NCI-H460 (cell line): ENCODE measurements at regions not wholly inside any gene's neighbourhood (a gene's known extent, or its start where the extent isn't known, plus 50 kb on each side); places are given as distances from the start of the nearest gene placed in this dataset.
A peak's percentile ranks its signal among the peaks of the same experiment; 100 is the strongest.
"Not testable (repeated sequence)": the region's sequence is repeated elsewhere in the genome, so short reads cannot be mapped to it uniquely, and the experiment has no call there.

ENCODE experiments used
- DNase-seq: peaks from one replicate; pipeline ENCODE4 v3.0.0-alpha.2; 2016; ENCODE audit warnings: low read depth; ENCODE audit errors: extremely low read depth

- peak; percentile 55 for DNase-seq
Observed at GRCh38 chr1:99496067-99496466, 149.8 kb upstream of the PALMD start.

- no peak for DNase-seq
Observed at GRCh38 chr1:99497690-99498089, 148.2 kb upstream of the PALMD start.

GRCh38 chr1:99500541-99500940 is 145.4 kb upstream of the PALMD start:
- DNase-seq: no peak

- no peak for DNase-seq
Observed at GRCh38 chr1:99501871-99502270, 144.0 kb upstream of the PALMD start.

DNA sequence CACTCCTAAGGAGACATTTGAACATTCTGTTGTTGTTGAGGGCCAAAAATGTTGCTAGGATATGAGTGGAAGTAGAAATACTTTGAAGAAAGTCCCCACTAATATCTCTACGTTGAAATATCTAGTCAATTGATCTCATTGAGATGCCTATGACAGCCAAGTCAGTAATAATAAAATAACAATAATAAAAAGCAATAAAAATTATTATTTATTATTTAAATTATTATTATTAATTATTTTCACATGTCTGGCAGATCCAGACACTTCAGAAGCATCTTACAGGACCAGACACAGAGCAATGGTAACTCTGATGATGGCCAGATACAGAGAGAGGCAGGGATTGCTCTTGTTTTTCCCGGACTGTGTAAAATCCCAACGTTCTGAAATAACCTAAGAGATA is 143.5 kb upstream of the PALMD start:
- DNase-seq: no peak

DNA sequence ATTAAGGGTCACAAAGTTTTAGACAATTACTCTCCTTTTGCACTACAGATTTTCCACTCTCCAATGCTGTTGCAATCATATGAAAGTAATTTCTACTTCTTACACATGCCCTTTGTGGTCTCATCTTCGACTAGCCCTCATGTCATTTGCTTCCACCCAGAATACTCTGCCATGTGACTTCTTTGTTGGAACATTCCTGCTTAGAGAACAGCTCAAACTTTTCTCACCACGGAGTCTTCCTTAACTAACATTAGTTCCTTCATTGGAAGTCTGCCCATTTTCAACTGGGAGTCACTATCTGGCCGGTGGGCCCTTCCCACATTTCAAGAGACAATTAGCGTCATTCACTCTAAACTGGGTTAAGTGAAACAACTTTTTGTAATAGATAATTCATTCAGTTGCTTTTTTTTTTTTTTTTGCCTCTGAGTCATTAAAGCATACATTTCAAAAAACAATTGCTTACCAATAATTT is 142.6 kb upstream of the PALMD start:
- DNase-seq: no peak

DNA sequence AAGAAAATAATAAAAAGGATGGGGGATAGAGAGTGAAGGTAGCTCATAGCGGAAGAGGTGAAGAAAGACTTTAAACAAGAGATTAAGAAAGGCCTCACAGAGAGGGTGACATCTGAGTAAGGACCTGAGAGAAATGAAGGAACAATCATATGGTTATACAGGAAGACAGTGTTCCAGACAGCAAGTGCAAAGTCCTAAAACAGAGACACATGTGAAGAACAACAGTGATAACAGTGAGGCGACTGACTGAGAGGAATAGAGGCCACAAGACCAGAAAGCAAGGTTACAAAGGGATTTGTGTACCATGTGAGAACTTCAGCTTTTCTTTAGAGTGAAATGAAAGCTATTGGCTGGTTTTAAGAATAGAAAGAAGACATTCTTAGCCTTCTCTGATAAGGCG is 141.6 kb upstream of the PALMD start:
- no peak for DNase-seq

GRCh38 chr1:99506631-99507030 is 139.3 kb upstream of the PALMD start:
- no peak for DNase-seq

DNA sequence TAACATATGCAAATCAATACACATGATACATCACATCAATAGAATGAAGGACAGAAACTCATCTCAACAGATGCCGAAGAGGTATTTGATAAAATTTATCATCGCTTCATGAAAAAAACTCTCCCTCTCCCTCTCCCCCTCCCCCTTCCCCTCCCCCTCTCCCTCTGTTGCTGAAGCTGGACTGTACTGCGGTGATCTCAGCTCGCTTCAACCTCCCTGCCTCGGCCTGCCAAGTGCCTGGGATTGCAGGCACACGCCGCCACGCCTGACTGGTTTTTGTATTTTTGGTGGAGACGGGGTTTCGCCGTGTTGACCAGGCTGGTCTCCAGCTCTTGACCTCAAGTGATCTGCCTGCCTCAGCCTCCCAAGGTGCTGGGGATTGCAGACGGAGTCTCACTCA is 138.5 kb upstream of the PALMD start:
- DNase-seq: not testable (repeated sequence)

DNA sequence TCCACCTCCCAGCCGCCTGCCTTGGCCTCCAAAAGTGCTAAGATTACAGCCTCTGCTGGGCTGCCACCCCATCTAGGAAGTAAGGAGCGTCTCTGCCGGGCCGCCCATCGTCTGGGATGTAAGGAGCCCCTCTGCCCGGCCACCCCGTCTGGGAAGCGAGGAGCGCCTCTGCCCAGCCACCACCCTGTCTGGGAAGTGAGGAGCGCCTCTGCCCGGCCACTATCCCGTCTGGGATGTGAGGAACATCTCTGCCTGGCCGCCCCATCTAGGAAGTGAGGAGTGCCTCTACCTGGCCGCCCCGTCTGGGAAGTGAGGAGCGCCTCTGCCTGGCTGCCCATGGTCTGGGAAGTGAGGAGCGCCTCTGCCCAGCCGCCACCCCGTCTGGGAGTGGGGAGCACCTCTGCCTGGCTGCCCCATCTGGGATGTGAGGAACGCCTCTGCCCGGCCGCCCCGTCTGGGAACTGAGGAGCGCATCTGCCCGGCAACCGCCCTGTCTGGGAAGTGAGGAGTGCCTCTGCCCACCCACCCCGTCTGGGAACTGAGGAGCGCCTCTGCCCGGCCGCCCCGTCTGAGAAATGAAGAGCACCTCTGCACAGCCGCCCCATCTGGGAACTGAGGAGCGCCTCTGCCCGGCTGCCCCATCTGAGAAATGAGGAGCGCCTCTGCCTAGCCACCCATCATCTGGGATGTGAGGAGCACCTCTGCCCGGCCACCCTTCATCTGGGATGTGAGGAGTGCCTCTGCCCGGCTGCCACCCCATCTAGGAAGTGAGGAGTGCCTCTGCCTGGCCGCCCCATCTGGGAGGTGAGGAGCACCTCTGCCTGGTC is 137.8 kb upstream of the PALMD start:
- no peak for DNase-seq

DNA sequence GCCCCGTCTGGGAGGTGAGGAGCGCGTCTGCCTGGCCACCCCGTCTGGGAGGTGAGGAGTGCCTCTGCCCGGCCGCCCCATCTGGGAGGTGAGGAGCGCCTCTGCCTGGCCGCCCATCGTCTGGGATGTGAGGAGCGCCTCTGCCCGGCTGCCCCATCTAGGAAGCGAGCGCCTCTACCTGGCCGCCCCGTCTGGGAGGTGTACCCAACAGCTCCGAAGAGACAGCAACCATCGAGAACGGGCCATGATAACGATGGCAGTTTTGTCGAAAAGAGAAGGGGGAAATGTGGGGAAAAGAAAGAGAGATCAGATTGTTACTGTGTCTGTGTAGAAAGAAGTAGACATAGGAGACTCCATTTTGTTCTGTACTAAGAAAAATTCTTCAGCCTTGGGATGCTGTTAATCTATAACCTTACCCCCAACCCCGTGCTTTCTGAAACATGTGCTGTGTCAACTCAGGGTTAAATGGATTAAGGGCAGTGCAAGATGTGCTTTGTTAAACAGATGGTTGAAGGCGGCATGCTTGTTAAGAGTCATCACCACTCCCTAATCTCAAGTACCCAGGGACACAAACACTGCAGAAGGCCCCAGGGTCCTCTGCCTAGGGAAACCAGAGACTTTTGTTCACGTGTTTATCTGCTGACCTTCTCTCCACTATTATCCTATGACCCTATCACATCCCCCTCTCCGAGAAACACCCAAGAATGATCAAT is 137.0 kb upstream of the PALMD start:
- DNase-seq: not testable (repeated sequence)

- DNase-seq: not testable (repeated sequence)
Observed at GRCh38 chr1:99514823-99515552, 130.9 kb upstream of the PALMD start.

- DNase-seq: no peak
Observed at GRCh38 chr1:99516141-99516540, 129.8 kb upstream of the PALMD start.

DNA sequence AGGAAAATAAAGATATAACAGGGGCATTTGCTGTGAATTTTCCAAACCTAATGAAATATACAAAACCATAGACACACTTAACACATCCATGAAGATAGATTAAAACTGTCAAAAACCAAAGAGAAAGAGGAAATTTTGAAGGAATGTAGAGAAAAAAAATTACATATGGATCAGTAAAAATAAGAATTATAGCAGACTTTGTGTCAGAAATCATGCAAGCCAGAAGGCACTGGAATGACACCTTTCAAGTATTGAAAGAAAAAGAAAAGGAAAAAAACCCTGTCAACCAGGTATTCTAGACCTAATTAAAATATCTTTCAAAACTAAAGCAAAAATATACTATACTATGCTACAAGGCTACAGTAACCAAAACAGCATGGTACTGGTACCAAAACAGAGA is 125.8 kb upstream of the PALMD start:
- DNase-seq: no peak

DNA sequence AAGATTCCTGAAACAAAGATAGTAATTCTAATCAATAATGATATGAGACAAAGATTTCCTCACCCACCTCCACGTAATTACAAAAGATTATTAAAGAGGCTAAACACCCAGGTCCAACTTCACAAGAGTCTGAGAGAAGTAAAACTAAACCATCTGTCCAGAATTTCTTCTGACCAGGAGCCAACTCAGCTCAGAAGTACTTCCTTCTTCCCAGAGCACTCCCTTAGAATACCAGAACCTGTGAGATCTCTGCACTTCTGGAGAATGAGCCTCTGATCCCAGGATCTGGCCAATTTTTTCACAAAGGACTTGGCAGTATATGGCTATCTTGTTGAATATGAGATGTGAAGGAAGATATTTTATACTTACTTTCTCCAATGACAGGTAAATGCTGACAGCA is 120.6 kb upstream of the PALMD start:
- no peak for DNase-seq

GRCh38 chr1:99527078-99527477 is 118.8 kb upstream of the PALMD start:
- DNase-seq: peak; percentile 12

DNA sequence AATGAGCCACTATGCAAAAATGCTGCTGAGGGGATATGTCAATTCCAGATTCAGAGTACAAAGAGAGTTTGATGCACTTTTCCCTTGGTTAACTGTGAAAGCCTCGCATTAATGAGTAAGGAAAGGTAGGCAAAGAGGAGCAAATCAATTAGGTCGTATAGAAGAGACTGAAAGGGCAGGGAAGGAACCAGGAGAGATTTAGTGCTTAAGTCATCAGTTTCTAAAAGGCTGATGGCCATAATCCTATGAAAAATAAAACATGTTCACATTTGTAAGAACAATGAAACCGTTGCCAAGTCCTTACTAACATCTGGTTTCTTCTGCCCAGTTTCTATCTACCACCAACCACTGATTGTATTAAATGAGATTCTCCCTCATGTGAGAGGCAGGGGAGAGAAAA is 118.4 kb upstream of the PALMD start:
- DNase-seq: no peak

DNA sequence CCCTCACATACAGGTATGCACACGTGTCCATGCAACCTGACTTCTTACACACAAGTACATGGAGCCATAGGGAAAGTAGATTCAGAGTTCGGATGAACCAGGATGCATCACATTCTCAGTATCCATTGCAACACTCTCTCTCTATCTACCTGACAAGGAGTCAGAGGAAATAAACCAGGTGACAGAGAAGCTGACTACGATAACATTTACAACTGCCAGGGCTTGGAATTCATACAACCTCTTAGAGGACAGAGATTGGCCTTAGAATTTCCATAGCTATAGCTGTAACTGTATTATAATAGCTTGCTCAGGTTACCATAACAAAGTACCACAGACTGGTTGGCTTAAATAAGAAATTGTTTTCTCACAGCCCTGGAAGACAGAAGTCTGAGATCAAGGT is 116.9 kb upstream of the PALMD start:
- DNase-seq: no peak

GRCh38 chr1:99531578-99532275 is 114.2 kb upstream of the PALMD start:
- no peak for DNase-seq

- DNase-seq: no peak
Observed at GRCh38 chr1:99532276-99532580, 113.7 kb upstream of the PALMD start.
